Fibroblast of lung (primary cell): ENCODE measurements at regions not wholly inside any gene's neighbourhood (a gene's known extent, or its start where the extent isn't known, plus 50 kb on each side); places are given as distances from the start of the nearest gene placed in this dataset.

Experiments used
- DNase-seq, 2 donors: peaks; one replicate each; pipeline versions ENCODE4 v3.0.0 to v3.0.0-alpha.2; 2010; ENCODE audit warnings: low read depth in 2 of 2
- H2AFZ ChIP-seq: 2 replicates; pipeline ENCODE4 v1.5.1; 2012; ENCODE audit warnings: low read length, control low read depth, inconsistent platforms
- H3K27ac ChIP-seq: 2 replicates; pipeline ENCODE4 v1.5.1; 2011; ENCODE audit warnings: low read length, control low read depth; ENCODE audit not compliant: insufficient read depth
- H3K27me3 ChIP-seq: 2 replicates; pipeline ENCODE4 v1.5.1; 2011; ENCODE audit warnings: mild to moderate bottlenecking, low read length; ENCODE audit not compliant: control insufficient read depth, insufficient read depth
- H3K36me3 ChIP-seq: 2 replicates; pipeline ENCODE4 v1.5.1; 2011; ENCODE audit warnings: low read length; ENCODE audit not compliant: control insufficient read depth, insufficient read depth
- H3K4me1 ChIP-seq: 2 replicates; pipeline ENCODE4 v1.5.1; 2011; ENCODE audit warnings: low read length; ENCODE audit not compliant: control insufficient read depth, insufficient read depth; ENCODE audit errors: extremely low read depth
- H3K4me2 ChIP-seq: 2 replicates; pipeline ENCODE4 v1.5.1; 2011; ENCODE audit warnings: low read length, control low read depth; ENCODE audit not compliant: insufficient read depth; ENCODE audit errors: extremely low read depth
- H3K4me3 ChIP-seq, 4 experiments: fragments of 200-600 bp in 1 of 4; sonication (generic) in 1 of 4; replicated peaks in 1 of 4; 2 replicates each; pipeline ENCODE4 v1.5.1; 2011 to 2016; ENCODE audit warnings: low read length in 4 of 4, low read depth in 3 of 4, mild to moderate bottlenecking in 3 of 4, control low read depth in 2 of 4, inconsistent platforms in 1 of 4, mixed read lengths in 1 of 4; ENCODE audit not compliant: insufficient read depth in 1 of 4; ENCODE audit errors: control extremely low read depth in 1 of 4
- H3K79me2 ChIP-seq: 2 replicates; pipeline ENCODE4 v1.5.1; 2012; ENCODE audit warnings: mild to moderate bottlenecking, low read length, inconsistent platforms; ENCODE audit not compliant: control insufficient read depth, insufficient read depth
- H3K9ac ChIP-seq: 2 replicates; pipeline ENCODE4 v1.5.1; 2011; ENCODE audit warnings: mild to moderate bottlenecking, low read length, control low read depth; ENCODE audit not compliant: insufficient read depth
- H3K9me3 ChIP-seq: 2 replicates; pipeline ENCODE4 v1.5.1; 2012; ENCODE audit warnings: low read depth, low read length; ENCODE audit not compliant: control insufficient read depth, insufficient read depth
- H4K20me1 ChIP-seq: 2 replicates; pipeline ENCODE4 v1.5.1; 2011; ENCODE audit warnings: low read length; ENCODE audit not compliant: control insufficient read depth, insufficient read depth; ENCODE audit errors: extremely low read depth
- CTCF ChIP-seq, 2 donors: IDR thresholded peaks in 1 of 2; conservative IDR thresholded peaks in 1 of 2; 1 replicate in 1 of 2; 2 replicates in 1 of 2; pipeline ENCODE4 v1.5.1; 2011 to 2012; ENCODE audit warnings: low read length in 2 of 2, control low read depth in 1 of 2, inconsistent platforms in 1 of 2, low read depth in 1 of 2, mild to moderate bottlenecking in 1 of 2
- EZH2 ChIP-seq: IDR thresholded peaks from 2 replicates; pipeline ENCODE4 v1.5.1; 2012; ENCODE audit warnings: low read length, control low read depth, mild to moderate bottlenecking; ENCODE audit errors: missing control alignments

GRCh38 chr20:39751557-39752137 lies 789.5 kb downstream of the DHX35 start:
- H3K9ac ChIP-seq: no peak overlapping the region
- H3K36me3 ChIP-seq: no peaks in the 10 kb centered on the region
- H3K79me2 ChIP-seq: no peaks in the 10 kb centered on the region
- H3K27ac ChIP-seq: no peak overlapping the region
- no peaks in the 10 kb centered on the region for H4K20me1 ChIP-seq
- no peak for DNase-seq
- H3K4me2 ChIP-seq: no peak overlapping the region
- no peak for TF ChIP-seq EZH2
- no peak for TF ChIP-seq CTCF (conservative IDR thresholded peaks at IDR 0.05 in 1 of 2, IDR thresholded peaks at IDR 0.05 in 1 of 2; ENCODE audit: low read depth in 1 of 2, low read length in 2 of 2)
- H3K4me1 ChIP-seq: no peaks in the 10 kb centered on the region
- no peaks in the 10 kb centered on the region for H3K9me3 ChIP-seq
- no peak overlapping the region for H3K4me3 ChIP-seq
- no peaks in the 10 kb centered on the region for H3K27me3 ChIP-seq
- no peak overlapping the region for H2AFZ ChIP-seq

GRCh38 chr20:39745380-39745779 lies 783.2 kb downstream of the DHX35 start:
- Histone ChIP-seq H2AFZ (no peak overlapping the region), H3K4me3 (no peak overlapping the region), H3K27me3 (no peaks in the 10 kb centered on the region), H4K20me1 (no peaks in the 10 kb centered on the region), H3K4me1 (no peaks in the 10 kb centered on the region), H3K9ac (no peak overlapping the region), H3K9me3 (no peaks in the 10 kb centered on the region), H3K79me2 (no peaks in the 10 kb centered on the region), H3K36me3 (no peaks in the 10 kb centered on the region), H3K4me2 (no peak overlapping the region), H3K27ac (no peak overlapping the region)
- no peak for TF ChIP-seq EZH2
- TF ChIP-seq CTCF (conservative IDR thresholded peaks at IDR 0.05 in 1 of 2, IDR thresholded peaks at IDR 0.05 in 1 of 2; ENCODE audit: low read depth in 1 of 2, low read length in 2 of 2): no peak
- no peak for DNase-seq

- Histone ChIP-seq H3K9ac (no peak overlapping the region), H3K79me2 (no peaks in the 10 kb centered on the region)
Observed at GRCh38 chr20:39738651-39739050, 776.5 kb downstream of the DHX35 start.

More at GRCh38 chr20:39738651-39739050, 776.5 kb downstream of the DHX35 start:
- no peaks in the 10 kb centered on the region for H3K27me3 ChIP-seq
- H3K4me2 ChIP-seq: no peak overlapping the region
- no peak overlapping the region for H2AFZ ChIP-seq
- no peaks in the 10 kb centered on the region for H4K20me1 ChIP-seq
- no peaks in the 10 kb centered on the region for H3K9me3 ChIP-seq
- no peak overlapping the region for H3K4me3 ChIP-seq
- DNase-seq: no peak
- no peaks in the 10 kb centered on the region for H3K4me1 ChIP-seq
- no peaks in the 10 kb centered on the region for H3K36me3 ChIP-seq
- TF ChIP-seq EZH2 (no peak), CTCF (conservative IDR thresholded peaks at IDR 0.05 in 1 of 2, IDR thresholded peaks at IDR 0.05 in 1 of 2; ENCODE audit: low read depth in 1 of 2, low read length in 2 of 2) (no peak)
- H3K27ac ChIP-seq: no peak overlapping the region
